GM06990 (cell line): ENCODE measurements at regions not wholly inside any gene's neighbourhood (a gene's known extent, or its start where the extent isn't known, plus 50 kb on each side); places are given as distances from the start of the nearest gene placed in this dataset.

Source experiments
- DNase-seq: peaks from one replicate; pipeline ENCODE4 v3.0.0-alpha.2; 2011; ENCODE audit not compliant: insufficient read length; ENCODE audit errors: extremely low read depth
- H3K27me3 ChIP-seq: replicated peaks from 2 replicates; pipeline ENCODE4 v1.6.0; 2011; ENCODE audit warnings: low read length; ENCODE audit not compliant: control insufficient read depth, insufficient read depth
- H3K36me3 ChIP-seq: 2 replicates; pipeline ENCODE4 v1.5.1; 2011; ENCODE audit warnings: low read length; ENCODE audit not compliant: control insufficient read depth, insufficient read depth
- H3K4me3 ChIP-seq: replicated peaks from 2 replicates; pipeline ENCODE4 v1.5.1; 2011; ENCODE audit warnings: low read depth, mild to moderate bottlenecking, control low read depth, low read length
- TF ChIP-seq, protein P1 (sequence below): IDR thresholded peaks from 2 replicates; pipeline ENCODE4 v1.5.1; 2011; ENCODE audit warnings: low read length, control low read depth, mild to moderate bottlenecking, inconsistent platforms; ENCODE audit not compliant: insufficient read depth, poor library complexity, severe bottlenecking

DNA sequence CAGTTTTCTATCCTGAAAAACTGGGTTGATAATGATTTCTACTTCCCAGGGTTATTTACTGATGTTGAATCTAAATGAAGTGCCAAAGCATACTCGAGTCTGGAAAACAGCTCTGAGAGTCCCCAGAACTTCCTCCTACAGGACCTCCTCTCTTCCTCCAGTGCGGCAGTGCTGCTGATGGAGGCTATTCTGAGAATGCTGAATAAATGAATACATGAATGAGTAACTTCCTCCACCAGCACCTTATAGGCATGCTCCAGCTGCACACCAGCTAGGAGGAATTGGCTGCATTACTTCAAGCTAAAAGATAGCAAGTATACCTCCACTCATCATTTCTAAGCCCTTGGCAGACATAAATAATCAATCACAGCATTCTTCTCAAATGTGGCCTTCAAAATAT lies 448.8 kb upstream of the CCDC196 start:
- H3K4me3 ChIP-seq: no peak overlapping the region
- no peaks in the 10 kb centered on the region for H3K36me3 ChIP-seq
- H3K27me3 ChIP-seq: no peaks in the 10 kb centered on the region; the same call in none of the 2 replicates
- no peak for DNase-seq
- TF ChIP-seq, protein P1, sequence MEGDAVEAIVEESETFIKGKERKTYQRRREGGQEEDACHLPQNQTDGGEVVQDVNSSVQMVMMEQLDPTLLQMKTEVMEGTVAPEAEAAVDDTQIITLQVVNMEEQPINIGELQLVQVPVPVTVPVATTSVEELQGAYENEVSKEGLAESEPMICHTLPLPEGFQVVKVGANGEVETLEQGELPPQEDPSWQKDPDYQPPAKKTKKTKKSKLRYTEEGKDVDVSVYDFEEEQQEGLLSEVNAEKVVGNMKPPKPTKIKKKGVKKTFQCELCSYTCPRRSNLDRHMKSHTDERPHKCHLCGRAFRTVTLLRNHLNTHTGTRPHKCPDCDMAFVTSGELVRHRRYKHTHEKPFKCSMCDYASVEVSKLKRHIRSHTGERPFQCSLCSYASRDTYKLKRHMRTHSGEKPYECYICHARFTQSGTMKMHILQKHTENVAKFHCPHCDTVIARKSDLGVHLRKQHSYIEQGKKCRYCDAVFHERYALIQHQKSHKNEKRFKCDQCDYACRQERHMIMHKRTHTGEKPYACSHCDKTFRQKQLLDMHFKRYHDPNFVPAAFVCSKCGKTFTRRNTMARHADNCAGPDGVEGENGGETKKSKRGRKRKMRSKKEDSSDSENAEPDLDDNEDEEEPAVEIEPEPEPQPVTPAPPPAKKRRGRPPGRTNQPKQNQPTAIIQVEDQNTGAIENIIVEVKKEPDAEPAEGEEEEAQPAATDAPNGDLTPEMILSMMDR: no peak

DNA sequence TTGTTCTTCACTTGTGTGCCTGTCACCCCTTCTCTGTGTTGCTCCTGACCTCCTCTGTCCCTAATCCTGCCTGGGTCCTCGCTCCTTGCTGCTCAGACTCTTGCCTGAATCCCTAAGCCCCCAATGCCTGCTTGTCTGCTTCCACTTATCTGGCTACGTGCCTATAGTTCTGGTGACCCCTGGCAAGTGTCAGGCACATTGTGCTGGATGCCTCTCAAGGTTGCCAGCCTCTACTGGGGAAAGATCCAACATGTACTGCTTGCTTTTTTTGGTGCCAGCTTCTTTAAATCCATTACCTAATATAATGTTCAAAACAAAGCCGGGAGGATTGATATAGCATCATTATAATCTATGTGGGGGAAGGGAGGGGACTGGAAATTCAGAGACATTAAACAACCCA lies 448.0 kb upstream of the CCDC196 start:
- Histone ChIP-seq H3K36me3 (no peaks in the 10 kb centered on the region), H3K4me3 (no peak overlapping the region), H3K27me3 (no peaks in the 10 kb centered on the region; the same call in none of the 2 replicates)
- TF ChIP-seq, protein P1: no peak
- no peak for DNase-seq

DNA sequence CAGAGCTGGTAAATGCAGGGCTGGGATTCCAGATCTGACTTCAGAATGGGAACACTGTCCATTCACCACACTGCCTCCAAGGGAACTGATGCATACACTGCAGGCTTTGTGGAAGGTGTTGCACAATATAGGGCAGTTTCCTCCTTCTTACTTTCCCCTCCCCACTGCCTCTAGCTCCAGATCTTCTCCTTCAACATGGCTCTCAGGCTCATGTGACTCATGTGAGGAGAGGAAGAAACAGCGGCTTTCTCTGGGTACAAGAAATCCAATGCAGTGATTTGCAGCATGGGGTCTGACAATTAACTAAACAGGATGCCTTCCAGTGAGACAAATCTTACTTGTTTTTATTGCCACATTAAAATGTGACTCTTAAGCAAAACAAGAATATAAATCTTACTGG lies 447.6 kb upstream of the CCDC196 start:
- H3K27me3 ChIP-seq: no peaks in the 10 kb centered on the region; the same call in none of the 2 replicates
- H3K36me3 ChIP-seq: no peaks in the 10 kb centered on the region
- no peak for DNase-seq
- TF ChIP-seq, protein P1: no peak
- no peak overlapping the region for H3K4me3 ChIP-seq

DNA sequence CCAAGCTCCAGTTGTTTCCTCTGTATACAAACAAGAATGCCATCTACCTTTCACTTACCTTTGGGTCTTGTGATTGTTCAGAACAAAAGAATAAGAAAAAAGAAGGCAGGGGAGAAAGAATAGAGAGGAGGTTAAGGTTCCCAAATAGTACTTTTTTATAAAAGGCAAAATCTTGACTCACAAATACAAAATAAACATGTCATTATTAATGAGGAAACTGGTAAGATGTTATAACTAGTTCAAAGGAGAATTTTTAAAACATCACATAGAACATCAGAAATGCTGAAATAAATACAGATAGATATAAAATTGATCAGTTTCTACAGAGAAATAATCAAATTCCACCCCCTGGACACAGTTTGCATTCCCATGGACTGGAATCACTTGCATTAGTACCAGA lies 446.7 kb upstream of the CCDC196 start:
- TF ChIP-seq, protein P1: no peak
- Histone ChIP-seq H3K4me3 (no peak overlapping the region), H3K27me3 (no peaks in the 10 kb centered on the region; the same call in none of the 2 replicates), H3K36me3 (no peaks in the 10 kb centered on the region)
- DNase-seq: no peak

DNA sequence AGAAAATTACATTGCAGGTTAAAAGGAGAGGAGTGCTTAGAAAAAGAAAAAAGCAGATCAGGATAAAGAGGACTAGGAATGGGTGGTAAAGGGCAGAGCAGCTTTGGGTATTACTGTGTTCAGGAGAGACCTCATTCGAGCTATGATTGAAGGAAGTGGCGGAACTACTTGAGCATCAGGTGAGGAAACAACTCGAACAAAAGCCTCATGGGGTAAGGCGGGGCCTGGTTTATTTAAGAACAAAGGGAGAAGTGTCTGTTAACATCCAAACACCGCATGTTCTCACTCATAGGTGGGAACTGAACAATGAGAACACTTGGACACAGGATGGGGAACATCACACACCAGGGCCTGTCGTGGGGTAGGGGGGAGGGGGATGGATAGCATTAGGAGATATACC lies 444.6 kb upstream of the CCDC196 start:
- Histone ChIP-seq H3K27me3 (no peaks in the 10 kb centered on the region; the same call in none of the 2 replicates), H3K36me3 (no peaks in the 10 kb centered on the region), H3K4me3 (no peak overlapping the region)
- DNase-seq: no peak
- TF ChIP-seq, protein P1: no peak

DNA sequence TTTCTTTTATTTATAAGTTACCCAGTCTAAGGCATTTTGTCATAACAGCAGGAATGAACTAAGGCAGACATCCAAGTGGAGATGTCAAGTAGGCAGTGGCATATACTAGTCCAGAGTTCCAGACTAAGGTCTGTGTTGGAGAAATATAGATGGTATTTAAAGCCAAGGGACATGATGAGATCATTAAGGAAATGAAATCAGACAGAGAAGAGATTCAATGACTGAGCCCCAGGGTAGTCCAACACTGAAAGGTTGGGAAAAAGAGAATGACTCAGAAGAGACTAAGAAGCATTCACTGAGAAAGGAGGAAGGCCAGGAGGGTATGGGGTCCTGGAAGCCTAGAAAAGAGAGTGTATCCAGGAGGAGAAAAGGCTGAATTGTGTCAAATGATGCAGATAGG lies 442.2 kb upstream of the CCDC196 start:
- TF ChIP-seq, protein P1: no peak
- Histone ChIP-seq H3K27me3 (no peaks in the 10 kb centered on the region; the same call in none of the 2 replicates), H3K4me3 (no peak overlapping the region), H3K36me3 (no peaks in the 10 kb centered on the region)
- no peak for DNase-seq
